PC-3 (cell line): ENCODE measurements at regions not wholly inside any gene's neighbourhood (a gene's known extent, or its start where the extent isn't known, plus 50 kb on each side); places are given as distances from the start of the nearest gene placed in this dataset.
"Not testable (repeated sequence)": the region's sequence is repeated elsewhere in the genome, so short reads cannot be mapped to it uniquely, and the experiment has no call there.

Experiments used
- ATAC-seq: fragments of 200-7000 bp; cut with Tn5 transposase; 2 replicates; pipeline ENCODE4 v1.9.1; 2020; ENCODE audit warnings: mild to moderate bottlenecking, moderate library complexity
- BruUV-seq: library from RNA; stranded (reverse); fragments of 400-500 nt; replicated peaks from 2 replicates; lab custom pipeline; 2021; lab: Mats Ljungman, UMichigan
- CTCF ChIA-PET: fragments of 300-600 bp; sonication (Branson Sonifier 250); formaldehyde crosslinking; loops from one replicate; lab custom pipeline; 2022; ENCODE audit warnings: antibody characterized with exemption; lab: Charles Lee
- POLR2A ChIA-PET: fragments of 300-600 bp; sonication (Branson Sonifier 250); formaldehyde crosslinking; loops from one replicate; lab custom pipeline; 2022; ENCODE audit warnings: antibody characterized with exemption; ENCODE audit not compliant: unreplicated experiment; lab: Charles Lee
- DNase-seq: peaks from one replicate; pipeline ENCODE4 v3.0.0-alpha.2; 2015
- H2AFZ ChIP-seq: fragments of 300-600 bp; sonication (generic); 2 replicates; pipeline ENCODE4 v1.6.0; 2016; ENCODE audit warnings: antibody characterized with exemption, low read length
- H3F3A ChIP-seq: fragments of 300-600 bp; sonication (generic); one replicate; pipeline ENCODE4 v1.6.0; 2017; ENCODE audit warnings: antibody characterized with exemption, low read length, control low read depth, mild to moderate bottlenecking; ENCODE audit not compliant: unreplicated experiment
- H3K27ac ChIP-seq: fragments of 300-600 bp; sonication (generic); 2 replicates; pipeline ENCODE4 v1.5.1; 2016; ENCODE audit warnings: mild to moderate bottlenecking, low read length
- H3K27me3 ChIP-seq: fragments of 300-600 bp; sonication (generic); 2 replicates; pipeline ENCODE4 v1.6.1; 2016; ENCODE audit warnings: low read length, mixed read lengths
- H3K36me3 ChIP-seq: fragments of 300-600 bp; sonication (generic); 2 replicates; pipeline ENCODE4 v1.6.1; 2016; ENCODE audit warnings: low read depth, mixed run types, low read length, mixed read lengths
- H3K4me1 ChIP-seq: fragments of 300-600 bp; sonication (generic); 2 replicates; pipeline ENCODE4 v1.5.1; 2016; ENCODE audit warnings: low read length; ENCODE audit not compliant: insufficient read depth
- H3K4me2 ChIP-seq: fragments of 300-600 bp; sonication (generic); 2 replicates; pipeline ENCODE4 v1.6.0; 2016; ENCODE audit warnings: low read length
- H3K4me3 ChIP-seq: fragments of 300-600 bp; sonication (generic); 2 replicates; pipeline ENCODE4 v1.5.1; 2016; ENCODE audit warnings: mild to moderate bottlenecking, low read length, mixed read lengths
- H3K79me2 ChIP-seq: fragments of 300-600 bp; sonication (generic); 2 replicates; pipeline ENCODE4 v1.6.1; 2017; ENCODE audit warnings: low read length, mixed read lengths
- H3K9ac ChIP-seq: fragments of 300-600 bp; sonication (generic); 2 replicates; pipeline ENCODE4 v1.6.0; 2016; ENCODE audit warnings: mild to moderate bottlenecking, low read length
- H3K9me2 ChIP-seq: fragments of 300-600 bp; sonication (generic); replicated peaks from 2 replicates; pipeline ENCODE4 v1.6.1; 2016; ENCODE audit warnings: mixed run types, low read length, mixed read lengths
- H3K9me3 ChIP-seq: fragments of 300-600 bp; sonication (generic); 2 replicates; pipeline ENCODE4 v1.6.1; 2016; ENCODE audit warnings: low read length, mixed read lengths
- H4K20me1 ChIP-seq: fragments of 300-600 bp; sonication (generic); 2 replicates; pipeline ENCODE4 v1.6.1; 2016; ENCODE audit warnings: low read length, mixed read lengths
- CTCF ChIP-seq: fragments of 300-600 bp; sonication (generic); conservative IDR thresholded peaks from 2 replicates; pipeline ENCODE4 v1.5.1; 2017; ENCODE audit warnings: antibody characterized with exemption, low read depth, mild to moderate bottlenecking, low read length
- EZH2 ChIP-seq: fragments of 300-600 bp; sonication (generic); IDR thresholded peaks from one replicate; pipeline ENCODE4 v1.6.1; 2017; ENCODE audit warnings: antibody characterized with exemption, mild to moderate bottlenecking, low read length; ENCODE audit not compliant: unreplicated experiment
- EZH2phosphoT487 ChIP-seq: fragments of 300-600 bp; sonication (generic); IDR thresholded peaks from 2 replicates; pipeline ENCODE4 v1.6.1; 2018; ENCODE audit warnings: mild to moderate bottlenecking, antibody characterized with exemption, low read length, borderline replicate concordance
- intact Hi-C: fragments of 100-400 bp; cut with micrococcal nuclease; formaldehyde crosslinking; loops from 2 replicates; pipeline ENCODE4 v1.9.0; 2023

DNA sequence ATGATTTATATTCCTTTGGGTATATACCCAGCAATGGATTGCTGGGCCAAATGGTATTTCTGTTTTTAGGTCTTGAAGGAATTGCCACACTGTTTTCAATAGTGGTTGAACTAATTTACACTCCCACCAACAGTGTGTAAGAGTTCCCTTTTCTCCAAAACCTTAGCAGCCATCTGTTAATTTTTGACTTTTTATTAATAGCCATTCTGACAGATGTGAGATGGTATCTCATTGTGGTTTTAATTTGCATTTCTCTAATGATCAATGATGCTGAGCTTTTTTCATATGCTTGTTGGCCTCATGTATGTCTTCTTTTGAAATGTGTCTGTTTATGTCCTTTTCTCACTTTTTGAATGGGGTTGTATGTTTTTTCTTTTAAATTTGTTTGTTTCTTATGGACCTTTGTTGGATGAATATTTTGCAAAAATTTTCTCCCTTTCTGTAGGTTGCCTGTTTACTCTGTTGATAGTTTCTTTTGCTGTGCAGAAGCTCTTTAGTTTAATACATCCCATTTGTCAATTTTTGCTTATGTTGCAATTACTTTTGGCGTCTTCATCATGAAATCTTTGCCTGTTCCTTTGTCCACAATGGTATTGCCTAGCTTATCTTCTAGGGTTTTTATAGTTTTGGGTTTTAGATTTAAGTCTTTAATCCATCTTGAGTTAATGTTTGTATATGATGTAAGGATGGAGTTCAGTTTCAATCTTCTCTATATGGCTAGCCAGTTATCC is 119.7 kb upstream of the XIRP2 start:
- Histone ChIP-seq H3K9me2 (no peaks in the 10 kb centered on the region), H3K27ac (no peak overlapping the region), H3K9me3 (no peaks in the 10 kb centered on the region), H3K9ac (no peak overlapping the region), H3K36me3 (no peaks in the 10 kb centered on the region), H3K4me1 (no peaks in the 10 kb centered on the region), H3F3A (no peaks in the 10 kb centered on the region), H3K27me3 (no peaks in the 10 kb centered on the region), H3K4me2 (no peak overlapping the region), H2AFZ (no peak overlapping the region), H4K20me1 (no peaks in the 10 kb centered on the region), H3K4me3 (no peak overlapping the region), H3K79me2 (no peaks in the 10 kb centered on the region)
- CTCF ChIA-PET: no interaction called here
- no peak for ATAC-seq
- POLR2A ChIA-PET: interaction anchor here (0.7 kb wide), 1 partner anchor 734 kb away, joined by 3 read pairs; no protein-coding TSS in a partner anchor
- intact Hi-C loops: no loop called here
- no peak for DNase-seq
- no peak for TF ChIP-seq CTCF
- no peak for TF ChIP-seq EZH2phosphoT487
- no peak for TF ChIP-seq EZH2
- BruUV-seq: no TSS peak

GRCh38 chr2:166766769-166767322 is 121.4 kb upstream of the XIRP2 start:
- H3F3A ChIP-seq, POLR2A ChIA-PET, BruUV-seq, H3K27me3 ChIP-seq, H4K20me1 ChIP-seq, H3K9me2 ChIP-seq, H3K79me2 ChIP-seq, H3K36me3 ChIP-seq, H3K9me3 ChIP-seq, CTCF ChIA-PET, H3K9ac ChIP-seq, H3K27ac ChIP-seq, DNase-seq, H3K4me2 ChIP-seq, H2AFZ ChIP-seq, H3K4me3 ChIP-seq, H3K4me1 ChIP-seq, intact Hi-C loops, ATAC-seq: not testable (repeated sequence)

DNA sequence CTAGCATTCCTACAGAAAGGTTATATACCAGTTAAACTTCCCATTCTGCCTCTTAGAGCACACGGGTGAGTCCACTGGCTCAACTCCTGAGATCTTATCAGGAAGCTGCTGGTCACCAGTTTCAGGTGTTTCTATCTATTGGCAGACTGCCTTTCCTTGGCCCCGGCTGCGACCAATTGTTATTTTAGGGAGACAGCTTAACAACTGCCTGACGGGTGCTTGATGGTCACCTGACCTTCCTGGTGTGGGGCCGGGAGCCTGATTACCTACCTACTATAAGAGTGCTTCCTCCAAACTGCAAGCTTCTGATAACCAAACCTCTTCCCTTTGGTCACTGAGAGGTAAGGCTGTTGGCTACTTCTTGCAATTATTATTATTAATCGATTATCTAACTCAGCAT is 122.1 kb upstream of the XIRP2 start:
- Histone ChIP-seq H3K27ac (no peak overlapping the region), H3K4me3 (no peak overlapping the region), H3K79me2 (no peaks in the 10 kb centered on the region), H3K9me3 (no peaks in the 10 kb centered on the region), H2AFZ (no peak overlapping the region), H3K27me3 (no peaks in the 10 kb centered on the region), H3K4me1 (no peaks in the 10 kb centered on the region), H3K9ac (no peak overlapping the region), H4K20me1 (no peaks in the 10 kb centered on the region), H3K9me2 (no peaks in the 10 kb centered on the region), H3K36me3 (no peaks in the 10 kb centered on the region), H3K4me2 (no peak overlapping the region), H3F3A (no peaks in the 10 kb centered on the region)
- ChIA-PET POLR2A (interaction anchor here (0.7 kb wide), 1 partner anchor 14 kb away, joined by 4 read pairs; no protein-coding TSS in a partner anchor), CTCF (no interaction called here)
- DNase-seq (no peak), ATAC-seq (no peak)
- TF ChIP-seq CTCF (no peak), EZH2 (no peak), EZH2phosphoT487 (no peak)
- no TSS peak for BruUV-seq
- intact Hi-C loops: no loop called here
